Fibroblast of the conjunctiva (primary cell): ENCODE measurements at regions not wholly inside any gene's neighbourhood (a gene's known extent, or its start where the extent isn't known, plus 50 kb on each side); places are given as distances from the start of the nearest gene placed in this dataset.

ENCODE experiments used
- DNase-seq: peaks from one replicate; pipeline ENCODE4 v3.0.0-alpha.2; 2010; ENCODE audit warnings: low read depth

GRCh38 chr18:67232406-67232805, 284.1 kb downstream of the DSEL start:
- peak; percentile 39 for DNase-seq

- no peak for DNase-seq
Observed at GRCh38 chr18:67222887-67223286, 293.6 kb downstream of the DSEL start.

- DNase-seq: no peak
Observed at GRCh38 chr18:67219821-67220220, 296.7 kb downstream of the DSEL start.

GRCh38 chr18:67218556-67218955, 298.0 kb downstream of the DSEL start:
- DNase-seq: no peak

GRCh38 chr18:67217551-67218166, 298.9 kb downstream of the DSEL start:
- peak; percentile 65 for DNase-seq

- DNase-seq: no peak
Observed at GRCh38 chr18:67216846-67217245, 299.7 kb downstream of the DSEL start.

- no peak for DNase-seq
Observed at GRCh38 chr18:67215686-67216085, 300.8 kb downstream of the DSEL start.

GRCh38 chr18:67211646-67212045, 304.9 kb downstream of the DSEL start:
- DNase-seq: no peak

- DNase-seq: no peak
Observed at GRCh38 chr18:67200665-67201064, 315.9 kb downstream of the DSEL start.

GRCh38 chr18:67199993-67200617, 316.4 kb downstream of the DSEL start:
- peak; percentile 55 for DNase-seq

GRCh38 chr18:67194886-67195285, 321.6 kb downstream of the DSEL start:
- DNase-seq: no peak

- no peak for DNase-seq
Observed at GRCh38 chr18:67192535-67192934, 324.0 kb downstream of the DSEL start.

- DNase-seq: no peak
Observed at GRCh38 chr18:67183398-67183797, 333.1 kb downstream of the DSEL start.

GRCh38 chr18:67179726-67180125, 336.8 kb downstream of the DSEL start:
- no peak for DNase-seq

- no peak for DNase-seq
Observed at GRCh38 chr18:67159662-67160061, 356.9 kb downstream of the DSEL start.

- no peak for DNase-seq
Observed at GRCh38 chr18:67154979-67155378, 361.5 kb downstream of the DSEL start.

- DNase-seq: no peak
Observed at GRCh38 chr18:67151366-67151765, 365.2 kb downstream of the DSEL start.

GRCh38 chr18:67145586-67146292, 370.8 kb downstream of the DSEL start:
- no peak for DNase-seq

- no peak for DNase-seq
Observed at GRCh38 chr18:67144329-67144728, 372.2 kb downstream of the DSEL start.

- DNase-seq: no peak
Observed at GRCh38 chr18:67143028-67143427, 373.5 kb downstream of the DSEL start.

GRCh38 chr18:67142604-67143003, 373.9 kb downstream of the DSEL start:
- no peak for DNase-seq

- no peak for DNase-seq
Observed at GRCh38 chr18:67140495-67140894, 376.0 kb downstream of the DSEL start.

- no peak for DNase-seq
Observed at GRCh38 chr18:67139899-67140298, 376.6 kb downstream of the DSEL start.
